ENCODE measurements at regions not wholly inside any gene's neighbourhood (a gene's known extent, or its start where the extent isn't known, plus 50 kb on each side); places are given as distances from the start of the nearest gene placed in this dataset.

DNA sequence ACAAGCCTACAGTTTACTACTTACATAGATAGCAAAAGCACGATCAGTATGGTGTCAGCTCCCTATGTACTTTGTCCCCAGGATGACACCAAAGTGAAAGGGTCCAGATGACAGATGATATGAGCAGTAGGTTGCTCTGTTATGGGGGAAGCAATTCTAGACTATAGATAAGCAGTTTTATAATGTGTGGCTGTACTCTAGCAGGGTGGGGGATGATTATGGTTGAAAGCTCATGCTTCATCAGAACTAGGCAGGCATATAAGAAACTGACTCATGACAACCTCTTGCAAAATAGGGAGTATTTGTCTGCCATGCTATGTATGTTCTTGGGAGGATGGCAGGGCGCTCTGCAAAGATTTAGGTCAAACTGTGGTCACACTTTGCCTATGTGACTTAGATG, 158.2 kb upstream of the ZBED5 start:
- no peak for TF ChIP-seq POLR2A (IDR thresholded peaks at IDR 0.05; ENCODE audit: low read depth, low read length)
- TF ChIP-seq POLR2AphosphoS5 (IDR thresholded peaks at IDR 0.05; ENCODE audit: insufficient read depth, low read depth, low read length): no peak
- no peak for TF ChIP-seq EZH2 (IDR thresholded peaks at IDR 0.05; ENCODE audit: borderline replicate concordance, low read depth, low read length, severe bottlenecking)
- TF ChIP-seq, protein P1, sequence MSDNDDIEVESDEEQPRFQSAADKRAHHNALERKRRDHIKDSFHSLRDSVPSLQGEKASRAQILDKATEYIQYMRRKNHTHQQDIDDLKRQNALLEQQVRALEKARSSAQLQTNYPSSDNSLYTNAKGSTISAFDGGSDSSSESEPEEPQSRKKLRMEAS (IDR thresholded peaks at IDR 0.05; ENCODE audit: insufficient read depth, insufficient read length): no peak
- TF ChIP-seq JUN (IDR thresholded peaks at IDR 0.05; ENCODE audit: borderline replicate concordance, insufficient read depth, insufficient read length, low read depth): no peak
- TF ChIP-seq GATA2 (IDR thresholded peaks at IDR 0.05; ENCODE audit: insufficient read depth, insufficient read length, low read depth, low read length): no peak
- TF ChIP-seq CTCF (IDR thresholded peaks at IDR 0.05; ENCODE audit: extremely low read depth in 1 of 2, insufficient read depth in 1 of 2, low read depth in 1 of 2, low read length in 2 of 2): no peak
- no peak for TF ChIP-seq FOS (IDR thresholded peaks at IDR 0.05; ENCODE audit: borderline replicate concordance, insufficient read depth, low read length)
- TF ChIP-seq MYC (IDR thresholded peaks at IDR 0.05; ENCODE audit: low read depth, low read length): no peak
- Histone ChIP-seq H2AFZ (ENCODE audit: low read depth, low read length) (no peak overlapping the region), H3K9me3 (replicated peaks; ENCODE audit: control insufficient read depth, insufficient read depth, low read length) (no peaks in the 10 kb centered on the region), H3K9me1 (replicated peaks; ENCODE audit: control insufficient read depth, extremely low read depth, insufficient read depth, low read length) (no peaks in the 10 kb centered on the region), H3K27ac (ENCODE audit: insufficient read depth, low read depth, low read length) (no peak overlapping the region), H4K20me1 (replicated peaks; ENCODE audit: control insufficient read depth, extremely low read depth, insufficient read depth, low read length) (no peaks in the 10 kb centered on the region), H3K4me1 (ENCODE audit: control insufficient read depth, extremely low read depth, insufficient read depth, low read length) (no peaks in the 10 kb centered on the region), H3K79me2 (ENCODE audit: control insufficient read depth, insufficient read depth, low read length) (no peaks in the 10 kb centered on the region), H3K4me2 (ENCODE audit: insufficient read depth, low read length) (no peak overlapping the region), H3K9ac (replicated peaks; ENCODE audit: extremely low read depth, insufficient read depth, low read length) (no peak overlapping the region), H3K27me3 (ENCODE audit: control insufficient read depth in 2 of 2, insufficient read depth in 2 of 2, low read length in 2 of 2) (peaks cover 10 to 24% of the 10 kb centered on the region in 2 experiments), H3K36me3 (ENCODE audit: control insufficient read depth in 2 of 2, extremely low read depth in 1 of 2, insufficient read depth in 2 of 2, low read length in 2 of 2) (no peaks in the 10 kb centered on the region), H3K4me3 (replicated peaks in 1 of 3; ENCODE audit: insufficient read depth in 1 of 3, low read depth in 1 of 3, low read length in 3 of 3) (no peak overlapping the region)
- ChIA-PET POLR2A (interaction anchor here (0.6 kb wide), 1 partner anchor 207 kb away, joined by 3 read pairs; no protein-coding TSS in a partner anchor), CTCF (interaction anchor here (0.9 to 2.2 kb wide), 7 partner anchors 8 to 245 kb away, joined by 3 to 14 read pairs (median 4); no protein-coding TSS in a partner anchor)
- DNase-seq (ENCODE audit: low read depth, low spot score) (no peak), FAIRE-seq (no peak)
- no TSS peak for BruUV-seq (replicated peaks)
- intact Hi-C loops (cut with micrococcal nuclease): no loop called here
- dilution Hi-C loops (cut with MboI; ENCODE audit: extremely low pct_ligation_motif_present, low sequenced_read_pairs): no loop called here
